ENCODE measurements at regions not wholly inside any gene's neighbourhood (a gene's known extent, or its start where the extent isn't known, plus 50 kb on each side); places are given as distances from the start of the nearest gene placed in this dataset.
A peak's percentile ranks its signal among the peaks of the same experiment; 100 is the strongest.
"Not testable (repeated sequence)": the region's sequence is repeated elsewhere in the genome, so short reads cannot be mapped to it uniquely, and the experiment has no call there.

DNA sequence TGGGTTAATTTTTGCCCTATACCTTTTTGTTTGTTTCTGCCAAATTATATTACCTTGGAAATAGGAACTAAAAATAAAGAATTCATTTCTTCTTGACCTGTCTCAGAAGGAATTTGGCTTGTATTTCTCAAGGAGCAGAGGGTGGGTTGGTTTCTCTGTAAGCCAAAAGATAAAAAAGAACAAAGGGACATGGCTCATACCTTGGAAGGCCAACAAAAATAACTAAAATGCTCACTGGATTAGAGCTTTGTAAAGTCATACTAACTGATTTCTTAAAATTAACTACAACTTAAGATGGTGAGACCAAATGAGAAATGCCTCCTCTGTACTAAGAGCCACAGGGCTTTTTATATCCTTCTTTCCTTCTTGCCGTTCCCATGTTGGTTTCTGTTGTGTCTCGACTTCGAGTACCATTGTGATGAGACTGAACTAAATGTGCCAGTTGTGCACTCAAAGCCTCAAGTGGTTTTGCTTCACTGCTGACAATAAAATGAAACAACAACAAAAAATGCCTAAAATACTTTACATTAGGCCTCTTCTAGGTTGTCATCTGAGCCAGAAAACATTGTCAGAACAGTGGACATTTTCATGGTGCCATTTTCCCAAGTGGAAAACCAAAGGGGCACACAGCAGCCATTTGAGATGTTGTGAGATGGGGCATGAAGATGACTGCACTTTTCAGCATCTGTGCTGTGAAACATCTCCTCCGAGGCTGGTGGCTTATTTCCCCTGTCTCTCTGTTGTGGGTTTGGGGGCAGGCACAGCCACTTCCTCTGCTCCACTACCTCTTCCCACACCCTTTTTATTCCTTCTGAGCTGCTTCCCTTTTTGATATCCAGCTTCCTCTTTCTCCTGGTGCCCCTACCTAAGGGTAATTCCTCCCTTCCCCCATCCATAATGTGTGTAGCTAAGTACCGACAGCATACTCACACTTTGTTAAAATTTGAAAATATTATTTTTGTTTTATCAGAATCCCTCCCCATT is 51.8 kb upstream of the AGR3 start:
- peak; percentile 78 for DNase-seq

DNA sequence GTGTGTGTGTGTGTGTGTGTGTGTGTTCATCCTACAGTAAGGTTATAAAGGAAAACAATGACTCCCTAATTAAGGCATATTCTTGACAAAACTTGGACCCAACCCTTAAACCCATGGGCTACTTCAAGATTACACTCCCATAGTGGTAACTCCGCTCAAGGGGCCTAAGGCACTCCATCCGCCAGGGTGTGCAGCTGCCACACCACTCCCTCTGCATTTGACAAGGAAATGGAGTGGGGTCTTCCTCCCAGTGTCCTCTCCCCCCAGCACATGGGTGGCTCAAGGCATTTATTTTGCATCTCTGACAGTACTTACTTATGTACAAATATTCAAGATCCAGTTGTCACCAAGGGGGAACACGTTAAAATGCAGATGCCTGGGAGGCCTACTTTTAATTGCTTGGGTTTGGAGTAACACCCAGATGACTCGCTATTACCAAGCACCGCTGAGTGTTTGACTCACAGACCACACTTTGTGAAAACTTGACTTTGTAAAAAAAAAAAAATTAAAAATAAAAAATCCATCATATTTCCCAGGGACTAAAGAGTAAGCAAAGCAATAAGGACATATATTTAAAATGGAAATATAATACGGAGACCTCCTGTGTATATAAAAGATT is 53.0 kb upstream of the AGR3 start:
- no peak for DNase-seq

DNA sequence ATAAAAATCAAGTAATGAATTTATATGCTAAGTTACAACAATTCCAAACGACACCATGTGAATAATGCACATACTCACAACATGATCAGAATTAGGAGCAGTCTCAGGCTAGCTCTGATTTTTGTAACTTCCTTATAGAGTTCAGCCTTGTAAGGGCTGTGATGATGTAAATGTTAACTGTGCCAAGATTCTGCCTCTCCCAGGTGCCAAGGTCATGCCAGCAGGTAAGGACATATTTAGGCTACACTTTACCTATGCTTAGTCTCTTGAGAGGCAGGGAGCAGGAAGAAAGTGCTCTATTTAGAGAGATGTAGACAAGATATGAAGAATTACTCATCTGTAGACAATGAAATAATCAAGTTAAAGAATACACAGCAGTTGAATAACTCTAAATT is 53.6 kb upstream of the AGR3 start:
- DNase-seq, result no peak

DNA sequence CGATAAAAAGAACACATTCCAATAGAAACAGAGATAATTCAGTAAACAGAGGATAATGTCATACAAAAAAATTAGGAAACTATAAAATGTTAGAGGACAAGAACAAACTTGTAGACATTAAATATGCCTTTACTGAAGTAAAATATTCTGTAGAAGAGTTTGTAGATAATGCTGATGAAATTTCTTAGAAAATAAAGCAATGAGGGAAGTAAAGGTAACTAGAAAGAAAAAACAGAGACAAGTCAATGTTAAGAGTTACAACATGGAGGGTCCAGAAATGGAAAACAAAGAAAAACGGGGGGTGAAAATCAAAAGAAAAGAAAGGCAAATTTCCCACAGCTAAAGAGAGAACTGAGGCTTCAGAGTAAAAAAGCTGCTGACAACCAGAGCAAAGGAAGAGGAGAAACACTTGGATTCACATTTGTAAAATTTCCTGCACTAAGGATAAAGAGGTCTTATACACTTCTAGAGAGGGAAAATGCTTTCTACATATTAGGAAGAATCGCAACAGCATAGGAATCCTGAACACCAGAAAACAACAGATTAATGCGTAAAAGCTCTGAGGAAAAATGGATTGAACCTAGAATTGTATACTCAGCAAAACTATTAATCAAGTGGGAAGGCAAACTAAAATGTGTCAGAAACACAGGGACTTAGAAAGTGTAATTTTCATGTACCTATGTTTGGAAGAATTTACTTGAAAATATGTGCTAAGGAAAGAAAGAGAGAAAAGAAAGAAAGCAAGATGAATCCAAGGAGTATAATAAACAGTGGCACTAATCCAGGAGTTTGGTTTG is 55.0 kb upstream of the AGR3 start:
- no peak for DNase-seq

DNA sequence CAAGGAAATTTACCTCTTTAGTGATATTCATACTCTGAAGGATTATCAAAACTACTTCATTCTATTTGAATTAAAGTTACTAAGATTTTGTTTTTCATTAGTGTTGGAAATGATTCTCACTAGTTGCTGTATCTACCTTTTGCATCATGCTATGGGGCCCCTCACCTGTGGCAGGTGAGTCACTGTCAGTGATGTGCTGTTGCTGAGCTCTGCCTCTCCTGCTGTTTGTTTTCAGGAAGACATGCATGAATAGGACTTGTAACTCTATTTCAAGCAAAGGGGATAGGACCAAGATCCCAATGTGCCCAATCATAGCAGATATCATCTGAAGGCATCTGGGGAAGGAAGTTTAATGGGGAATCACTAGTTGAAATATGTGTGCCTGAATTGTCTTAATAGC is 57.4 kb upstream of the AGR3 start:
- no peak for DNase-seq

DNA sequence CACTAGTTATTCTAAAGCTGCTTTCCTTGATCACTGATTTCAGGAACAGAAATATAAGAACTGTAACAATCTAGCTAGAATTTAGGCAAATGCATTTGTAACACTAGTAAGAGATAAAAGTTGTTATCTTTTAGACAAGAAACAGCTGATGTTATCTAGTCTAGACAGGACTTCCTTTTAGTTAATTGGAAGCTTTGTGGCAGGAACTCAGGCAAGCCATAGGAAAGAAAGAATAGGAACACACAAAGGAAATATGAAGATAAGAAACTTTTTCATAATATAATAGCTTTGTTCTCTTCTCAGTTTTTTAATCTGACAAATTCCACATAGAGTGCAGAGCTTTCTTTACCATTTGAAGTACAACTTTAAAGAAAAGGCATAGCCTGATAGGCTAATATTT is 59.0 kb upstream of the AGR3 start:
- DNase-seq, result no peak

DNA sequence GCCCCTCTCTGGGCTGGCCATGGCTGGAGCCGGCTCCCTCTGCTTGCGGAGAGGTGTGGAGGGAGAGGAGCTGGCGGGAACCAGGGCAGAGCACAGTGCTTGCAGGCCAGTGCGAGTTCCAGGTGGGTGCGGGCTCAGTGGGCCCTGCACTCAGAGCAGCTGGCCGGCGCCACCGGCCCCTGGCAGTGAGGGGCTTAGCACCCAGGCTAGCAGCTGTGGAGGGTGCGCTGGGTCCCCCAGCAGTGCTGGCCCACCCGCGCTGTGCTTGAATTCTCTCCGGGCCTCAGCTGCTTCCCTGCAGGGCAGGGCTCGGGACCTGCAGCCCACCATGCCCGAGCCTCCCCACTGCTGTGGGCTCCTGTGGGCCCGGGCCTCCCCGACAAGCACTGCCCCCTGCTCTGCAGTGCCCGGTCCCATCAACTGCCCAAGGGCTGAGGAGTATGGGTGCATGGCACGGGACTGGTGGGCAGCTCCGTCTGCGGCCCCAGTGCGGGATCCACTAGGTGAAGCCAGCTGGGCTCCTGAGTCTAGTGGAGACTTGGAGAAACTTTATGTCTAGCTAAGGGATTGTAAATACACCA is 61.2 kb upstream of the AGR3 start:
- no peak for DNase-seq

DNA sequence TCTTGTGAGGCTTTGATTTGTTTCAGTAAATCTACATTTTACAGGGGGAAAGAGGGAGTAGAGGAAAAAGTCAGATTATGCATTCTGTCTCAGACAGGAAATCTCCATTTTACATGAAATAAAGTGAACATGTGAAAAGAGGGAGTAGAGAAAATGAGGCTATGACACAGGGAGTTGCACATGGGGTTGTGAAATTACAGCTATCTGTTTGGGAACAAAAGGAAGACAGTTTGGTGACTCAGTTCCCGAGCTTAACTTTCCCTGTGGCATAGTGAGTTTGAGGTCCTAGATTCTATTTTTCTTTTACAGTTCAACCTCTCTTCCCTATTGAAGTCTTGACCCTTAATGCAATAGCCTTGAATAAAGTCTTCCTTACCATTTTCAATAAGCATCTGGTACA is 63.2 kb upstream of the AGR3 start:
- DNase-seq, result no peak

DNA sequence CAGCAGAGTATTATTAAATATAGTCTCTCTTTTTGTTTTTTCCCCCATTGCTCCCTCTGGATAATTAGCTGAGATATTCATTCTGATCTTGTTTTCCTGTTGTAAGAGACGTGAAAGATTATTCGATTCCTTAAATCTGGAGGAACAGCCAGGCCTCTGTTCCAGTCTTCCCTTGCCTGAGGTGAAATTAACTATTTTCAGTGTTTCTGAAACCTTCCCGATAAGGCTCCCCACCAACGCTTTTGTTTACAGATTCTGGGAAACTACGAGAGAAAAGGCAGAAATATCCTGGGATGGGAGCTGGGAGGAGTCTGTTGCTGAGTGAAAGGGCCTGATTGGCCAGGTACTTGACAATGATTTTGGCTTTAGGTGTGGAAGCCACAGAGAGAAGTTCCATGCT is 63.6 kb upstream of the AGR3 start:
- no peak for DNase-seq

DNA sequence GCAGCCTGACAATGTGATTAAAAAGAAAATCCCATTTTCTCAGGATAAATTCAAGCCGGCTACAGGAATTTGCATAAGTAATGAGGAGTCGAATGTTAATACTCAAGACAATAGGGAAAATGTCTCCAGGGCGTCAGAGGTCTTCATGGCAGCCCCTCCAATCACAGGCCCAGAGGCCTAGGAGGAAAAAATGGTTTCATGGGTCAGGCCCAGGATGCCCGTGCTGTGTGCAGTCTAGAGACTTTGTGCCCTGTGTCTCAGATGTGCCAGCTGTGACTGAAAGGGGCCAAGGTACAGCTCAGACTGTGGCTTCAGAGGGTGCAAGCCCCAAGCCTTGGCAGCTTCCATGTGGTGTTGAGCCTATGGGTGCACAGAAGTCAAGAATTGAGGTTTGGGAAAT is 66.3 kb upstream of the AGR3 start:
- DNase-seq, result not testable (repeated sequence)

DNA sequence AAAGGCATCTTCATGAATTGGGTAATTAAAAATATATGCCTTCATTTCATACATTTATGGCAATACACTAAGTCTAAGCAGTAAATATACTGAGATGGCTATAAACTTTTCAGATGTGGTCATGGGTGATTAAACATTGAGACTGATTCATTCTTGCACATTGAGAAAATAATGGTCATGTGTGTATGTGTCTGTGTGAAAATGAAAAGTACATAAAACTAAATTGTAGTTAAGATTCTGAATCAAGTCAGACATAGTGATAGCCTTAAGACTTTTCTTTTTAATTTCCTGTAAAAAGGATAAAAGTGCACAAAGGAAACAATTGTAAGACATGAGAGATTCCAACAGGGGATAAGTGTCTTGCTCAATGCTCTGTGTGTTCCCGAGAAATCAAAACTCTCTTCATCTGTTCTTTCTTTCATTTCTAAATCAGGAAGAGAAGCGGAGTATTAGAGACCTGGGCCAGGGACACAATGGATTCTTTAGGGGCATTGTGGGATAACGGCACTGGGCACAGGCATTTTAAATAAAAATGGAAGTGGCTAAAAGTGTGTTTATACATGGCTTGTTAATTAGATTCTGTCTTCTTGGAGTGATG is 69.8 kb upstream of the AGR3 start:
- no peak for DNase-seq

DNA sequence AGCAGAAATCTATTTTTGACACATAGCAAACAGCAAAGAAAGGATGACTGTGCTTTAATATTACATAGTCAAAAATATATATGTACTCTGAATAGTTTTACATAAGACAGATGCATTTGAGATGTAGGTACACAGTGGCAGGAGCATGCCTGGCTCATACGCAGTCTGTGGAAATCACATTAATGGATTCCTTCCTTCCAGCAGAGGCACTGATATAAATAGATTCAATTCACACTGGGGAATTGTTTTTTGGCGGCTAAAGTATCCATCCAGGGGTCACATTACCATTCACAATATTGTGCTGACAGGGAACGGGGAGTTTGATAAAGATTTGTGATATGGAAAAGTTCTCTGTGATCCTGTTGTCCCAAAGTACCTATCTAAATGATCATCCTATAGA is 72.5 kb upstream of the AGR3 start:
- no peak for DNase-seq

DNA sequence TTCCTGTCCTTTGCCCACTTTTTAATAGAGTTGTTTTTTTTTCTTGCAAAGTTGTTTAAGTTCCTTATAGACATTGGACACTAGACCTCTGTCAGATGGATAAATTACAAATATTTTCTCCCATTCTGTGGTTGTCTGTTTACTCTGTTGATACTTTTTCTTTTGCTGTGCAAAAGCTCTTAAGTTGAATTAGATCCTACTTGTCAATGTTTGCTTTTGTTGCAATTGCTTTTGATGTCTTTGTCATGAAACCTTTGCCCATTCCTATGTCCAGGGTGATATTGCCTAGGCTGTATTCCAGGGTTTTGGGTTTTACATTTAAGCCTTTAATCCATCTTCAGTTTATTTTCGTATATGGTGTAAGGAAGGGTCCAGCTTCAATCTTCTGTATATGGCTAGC is 76.9 kb upstream of the AGR3 start:
- no peak for DNase-seq

DNA sequence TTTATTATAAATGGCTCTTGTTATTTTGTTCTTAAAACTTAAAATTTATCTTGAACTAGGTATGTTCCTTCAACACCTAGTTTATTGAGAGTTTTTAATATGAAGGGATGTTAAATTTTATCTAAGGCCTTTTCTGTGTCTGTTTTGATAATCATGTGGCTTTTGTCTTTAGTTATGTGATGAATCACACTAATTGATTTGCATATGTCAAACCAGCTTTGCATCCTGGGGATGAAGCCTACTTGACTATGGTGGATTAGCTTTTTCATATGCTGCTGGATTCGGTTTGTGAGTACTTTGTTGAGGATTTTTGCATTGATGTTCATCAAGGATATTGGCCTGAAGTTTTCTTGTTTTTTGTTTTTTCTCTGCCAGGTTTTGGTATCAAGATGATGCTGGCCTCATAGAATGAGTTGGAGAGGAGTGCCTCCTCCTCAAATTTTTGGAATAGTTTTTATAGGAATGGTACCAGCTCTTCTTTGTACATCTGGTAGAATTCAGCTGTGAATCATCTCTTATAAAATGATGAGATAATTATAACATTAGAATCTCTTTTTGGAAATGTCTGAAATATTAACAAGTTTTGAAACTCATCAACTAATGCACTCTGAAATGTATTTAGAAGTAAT is 78.7 kb upstream of the AGR3 start:
- DNase-seq, result no peak

DNA sequence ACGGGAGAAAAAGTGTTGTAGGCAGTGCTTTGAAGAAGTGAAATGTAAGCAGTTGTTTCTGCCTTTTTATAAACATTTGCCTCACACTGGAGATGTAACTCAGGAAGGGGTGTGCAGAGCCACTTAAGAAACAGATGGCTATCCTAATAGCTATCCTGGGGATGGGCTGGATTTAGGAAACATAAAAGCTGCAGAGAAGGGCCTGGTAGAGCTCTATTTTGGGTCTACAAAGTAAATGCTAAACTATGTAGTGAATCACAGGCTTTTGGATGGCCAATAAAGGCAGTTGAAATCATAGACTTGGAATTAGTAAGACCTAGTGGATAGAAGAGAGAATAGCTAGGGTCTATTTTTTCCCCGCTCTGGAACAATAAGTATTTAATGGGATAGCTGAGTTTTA is 79.9 kb upstream of the AGR3 start:
- DNase-seq, result no peak

DNA sequence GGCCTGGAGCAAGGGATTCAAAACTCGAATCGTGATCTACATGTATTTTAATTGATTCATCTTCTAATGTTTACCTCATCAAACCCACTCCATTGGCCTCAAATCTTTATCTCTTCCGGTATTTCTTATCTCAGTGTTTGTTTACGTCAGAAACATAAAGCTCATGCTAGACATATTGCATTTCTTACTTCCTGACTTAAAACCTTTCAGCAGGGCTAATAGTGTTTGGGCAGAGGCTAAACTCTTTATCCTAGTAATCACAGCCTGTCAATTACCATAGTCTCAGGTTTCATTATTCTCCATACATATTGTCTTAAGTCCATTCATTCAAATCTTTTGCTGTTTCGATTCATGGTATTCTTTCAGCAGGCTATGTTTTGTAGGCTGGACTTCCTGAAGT is 81.3 kb upstream of the AGR3 start:
- DNase-seq, result no peak

DNA sequence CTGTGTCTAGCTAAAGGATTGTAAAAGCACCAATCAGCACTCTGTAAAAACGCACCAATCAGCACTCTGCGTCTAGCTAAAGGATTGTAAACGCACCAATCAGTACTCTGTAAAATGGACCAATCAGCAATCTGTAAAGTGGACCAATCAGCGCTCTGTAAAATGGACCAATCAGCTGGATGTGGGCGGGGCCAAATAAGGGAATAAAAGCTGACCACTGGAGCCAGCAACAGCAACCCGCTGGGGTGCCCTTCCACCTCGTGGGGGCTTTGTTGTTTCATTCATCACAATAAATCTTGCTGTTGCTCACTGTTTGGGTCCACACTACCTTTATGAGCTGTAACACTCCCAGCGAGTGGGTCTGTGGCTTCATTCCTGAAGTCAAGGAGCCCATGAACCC is 83.9 kb upstream of the AGR3 start:
- not testable (repeated sequence) for DNase-seq

DNA sequence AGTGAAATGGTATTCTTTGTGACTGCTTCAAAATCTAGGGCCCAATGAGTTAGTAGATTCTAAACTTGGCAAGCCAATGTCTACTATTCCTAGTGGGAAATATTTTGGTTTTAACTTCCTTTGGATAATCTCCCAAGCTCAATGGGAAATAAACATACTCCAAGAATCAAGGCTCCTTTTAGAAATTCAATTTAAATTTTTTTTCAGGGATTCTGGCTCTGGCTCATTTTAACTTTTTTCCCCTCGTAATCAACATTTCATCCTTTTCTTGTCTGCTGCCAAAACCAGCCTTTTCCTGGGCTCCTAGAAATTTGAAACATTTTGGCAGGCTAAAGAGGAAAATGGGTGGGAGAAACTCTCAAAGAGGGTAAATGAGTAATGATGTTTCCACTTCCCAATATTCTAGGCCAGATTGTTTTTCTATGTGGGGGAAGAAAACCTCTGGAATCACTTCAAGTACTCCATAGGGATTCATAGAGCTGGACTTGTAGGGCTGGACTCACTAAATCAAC is 85.6 kb upstream of the AGR3 start:
- DNase-seq, result no peak

DNA sequence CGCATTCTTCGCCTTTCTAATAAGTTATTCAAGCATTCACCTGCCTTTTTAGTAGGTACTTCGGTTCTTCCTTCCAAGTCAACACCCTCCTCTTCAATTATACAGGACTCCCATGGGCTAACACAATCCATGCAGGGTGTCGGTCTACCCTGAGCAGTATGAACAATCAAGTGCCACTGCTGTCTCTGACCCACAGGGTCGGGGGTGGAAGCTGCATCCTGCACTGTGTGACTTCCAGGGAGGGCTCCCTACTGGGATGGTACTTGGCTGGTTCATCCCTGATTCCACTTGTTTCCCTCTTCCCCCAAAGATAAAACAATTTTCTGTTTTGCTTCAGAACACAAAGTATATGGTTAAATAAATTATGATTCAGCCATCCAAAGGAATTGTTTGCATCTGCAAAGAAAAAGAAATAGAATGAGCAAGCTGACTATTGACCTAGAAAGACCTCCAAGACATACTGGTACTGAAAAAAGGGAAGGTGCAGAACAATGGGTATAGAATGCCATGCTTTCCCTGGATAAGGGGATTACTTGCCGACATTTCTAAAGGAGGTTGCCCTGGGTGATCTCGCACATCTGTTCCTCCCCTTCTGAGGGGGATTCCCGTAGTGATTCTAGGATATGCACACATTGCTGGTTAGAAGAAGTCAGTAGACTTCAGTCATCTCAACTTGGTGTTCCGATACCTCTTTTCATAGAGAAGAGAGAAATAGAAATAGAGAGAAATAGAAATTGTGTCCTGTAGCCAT is 89.1 kb upstream of the AGR3 start:
- DNase-seq, result no peak

DNA sequence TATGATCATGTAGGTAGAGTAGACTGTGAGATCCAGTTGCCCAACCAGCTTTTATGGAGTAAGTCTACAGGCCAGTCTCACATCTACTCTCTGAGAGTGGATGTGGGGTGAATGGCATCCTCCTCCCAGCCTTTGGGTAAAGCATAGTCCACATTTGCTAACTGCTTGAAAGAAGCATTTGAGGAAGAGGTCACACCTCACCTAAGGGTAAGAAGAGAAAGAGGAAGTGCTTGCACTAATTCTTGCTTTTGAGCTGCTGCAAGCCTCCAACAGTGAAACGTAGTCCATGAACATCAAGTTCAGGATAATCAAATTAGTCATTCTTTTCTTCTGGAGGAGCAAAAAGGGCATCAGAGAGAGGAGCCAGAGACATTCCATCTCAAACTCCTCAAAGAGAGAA is 93.9 kb upstream of the AGR3 start:
- DNase-seq, result no peak

Data from NCI-H187 treated with DMSO at 0.1 percent for 48 hours (cell line).